ENCODE measurements at regions not wholly inside any gene's neighbourhood (a gene's known extent, or its start where the extent isn't known, plus 50 kb on each side); places are given as distances from the start of the nearest gene placed in this dataset.

DNA sequence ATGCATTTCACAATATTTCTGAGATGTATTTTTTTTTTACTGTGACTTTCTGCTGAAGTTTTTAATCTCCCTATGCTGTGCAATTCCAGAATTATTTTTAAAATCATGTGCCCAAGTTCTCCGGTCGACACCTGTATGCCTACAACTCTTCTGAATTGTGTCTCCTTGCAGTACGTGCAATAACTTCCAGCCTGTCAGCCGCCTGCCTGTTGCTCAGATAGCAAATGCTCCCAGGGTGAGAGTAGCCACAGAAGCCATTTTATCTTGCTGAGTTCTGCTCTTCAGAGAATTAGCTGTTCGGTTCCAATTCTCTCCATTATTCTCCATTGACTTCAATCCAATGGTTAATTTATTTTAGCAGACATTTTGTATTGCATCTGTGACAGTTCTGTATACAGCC is 188.3 kb downstream of the CDC14C start:
- Histone ChIP-seq H3K4me3 (ENCODE audit: insufficient read depth, low read depth, low read length) (no peak overlapping the region), H3K79me1 (ENCODE audit: low read depth in 1 of 2, low read length in 2 of 2) (no peaks in the 10 kb centered on the region), H3K36me3 (ENCODE audit: control insufficient read depth, insufficient read depth, low read length) (no peaks in the 10 kb centered on the region), H3K23ac (ENCODE audit: low read depth, low read length) (no peak overlapping the region), H2BK120ac (ENCODE audit: low read depth, low read length) (no peak overlapping the region), H3K27me3 (ENCODE audit: control insufficient read depth, insufficient read depth, low read length) (no peaks in the 10 kb centered on the region), H3K4me2 (ENCODE audit: low read depth, low read length) (no peak overlapping the region), H3K56ac (ENCODE audit: extremely low read depth, insufficient read depth, low read length) (no peak overlapping the region), H4K91ac (ENCODE audit: insufficient read depth, low read depth, low read length) (no peak overlapping the region), H2AK5ac (ENCODE audit: low read depth, low read length) (no peak overlapping the region), H3K4me1 (ENCODE audit: control insufficient read depth, insufficient read depth, low read length) (no peaks in the 10 kb centered on the region), H4K5ac (ENCODE audit: low read depth, low read length) (no peak overlapping the region), H3K4ac (ENCODE audit: low read depth, low read length) (no peak overlapping the region), H2BK20ac (ENCODE audit: low read depth, low read length) (no peak overlapping the region), H4K20me1 (ENCODE audit: insufficient read depth, low read length) (no peaks in the 10 kb centered on the region), H4K8ac (ENCODE audit: low read depth in 2 of 2, low read length in 2 of 2) (no peak overlapping the region), H3K9me1 (ENCODE audit: insufficient read depth, low read length) (no peaks in the 10 kb centered on the region), H3K9ac (ENCODE audit: low read depth, low read length) (no peak overlapping the region), H3K27ac (ENCODE audit: insufficient read depth, low read length) (no peak overlapping the region), H2AFZ (replicated peaks; ENCODE audit: low read length, poor library complexity) (no peak overlapping the region), H3K9me3 (ENCODE audit: control insufficient read depth, insufficient read depth, low read length) (0 out of 2 replicates have a peak, but pooled peaks cover 3% of the 10 kb centered on the region), H3K18ac (ENCODE audit: low read depth, low read length) (no peak overlapping the region), H2AK9ac (replicated peaks; ENCODE audit: low read depth, low read length, poor library complexity) (no peak overlapping the region), H3K14ac (replicated peaks; ENCODE audit: low read depth, low read length) (no peak overlapping the region), H2BK15ac (ENCODE audit: low read depth, low read length) (no peak overlapping the region), H2BK5ac (ENCODE audit: low read depth, low read length, poor library complexity, severe bottlenecking) (no peak overlapping the region)
- ATAC-seq (ENCODE audit: low read depth) (no peak), DNase-seq (no peak)
- in situ Hi-C loops (cut with MboI; ENCODE audit: low sequenced_read_pairs): no loop called here
- TF ChIP-seq RCOR1 (IDR thresholded peaks at IDR 0.05; ENCODE audit: insufficient replicate concordance, low read length): no peak
- TF ChIP-seq CEBPB (IDR thresholded peaks at IDR 0.05; ENCODE audit: low read depth, low read length): no peak
- TF ChIP-seq NFE2L2 (IDR thresholded peaks at IDR 0.05; ENCODE audit: low read depth, low read length): no peak
- no peak for TF ChIP-seq RAD21 (IDR thresholded peaks at IDR 0.05; ENCODE audit: low read length)
- no peak for TF ChIP-seq FOS (IDR thresholded peaks at IDR 0.05; ENCODE audit: low read depth, low read length)
- no peak for TF ChIP-seq CTCF (conservative IDR thresholded peaks at IDR 0.05; ENCODE audit: low read depth, low read length)
- no peak for TF ChIP-seq MAFK (IDR thresholded peaks at IDR 0.05; ENCODE audit: low read depth, low read length)
- no peak for TF ChIP-seq CHD1 (IDR thresholded peaks at IDR 0.05; ENCODE audit: low read depth, low read length)
- TF ChIP-seq, protein P1, sequence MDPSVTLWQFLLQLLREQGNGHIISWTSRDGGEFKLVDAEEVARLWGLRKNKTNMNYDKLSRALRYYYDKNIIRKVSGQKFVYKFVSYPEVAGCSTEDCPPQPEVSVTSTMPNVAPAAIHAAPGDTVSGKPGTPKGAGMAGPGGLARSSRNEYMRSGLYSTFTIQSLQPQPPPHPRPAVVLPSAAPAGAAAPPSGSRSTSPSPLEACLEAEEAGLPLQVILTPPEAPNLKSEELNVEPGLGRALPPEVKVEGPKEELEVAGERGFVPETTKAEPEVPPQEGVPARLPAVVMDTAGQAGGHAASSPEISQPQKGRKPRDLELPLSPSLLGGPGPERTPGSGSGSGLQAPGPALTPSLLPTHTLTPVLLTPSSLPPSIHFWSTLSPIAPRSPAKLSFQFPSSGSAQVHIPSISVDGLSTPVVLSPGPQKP (IDR thresholded peaks at IDR 0.05; ENCODE audit: borderline replicate concordance, low read depth, low read length): no peak
- no peak for TF ChIP-seq BHLHE40 (IDR thresholded peaks at IDR 0.05; ENCODE audit: low read depth, low read length)
- no peak for TF ChIP-seq RFX5 (IDR thresholded peaks at IDR 0.05; ENCODE audit: low read depth, low read length)
- TF ChIP-seq, protein P2, sequence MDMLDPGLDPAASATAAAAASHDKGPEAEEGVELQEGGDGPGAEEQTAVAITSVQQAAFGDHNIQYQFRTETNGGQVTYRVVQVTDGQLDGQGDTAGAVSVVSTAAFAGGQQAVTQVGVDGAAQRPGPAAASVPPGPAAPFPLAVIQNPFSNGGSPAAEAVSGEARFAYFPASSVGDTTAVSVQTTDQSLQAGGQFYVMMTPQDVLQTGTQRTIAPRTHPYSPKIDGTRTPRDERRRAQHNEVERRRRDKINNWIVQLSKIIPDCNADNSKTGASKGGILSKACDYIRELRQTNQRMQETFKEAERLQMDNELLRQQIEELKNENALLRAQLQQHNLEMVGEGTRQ (IDR thresholded peaks at IDR 0.05; ENCODE audit: low read depth, low read length): no peak
- TF ChIP-seq POLR2A (IDR thresholded peaks at IDR 0.05; ENCODE audit: low read depth, low read length): no peak
- TF ChIP-seq MAZ (IDR thresholded peaks at IDR 0.05; ENCODE audit: borderline replicate concordance, low read depth, low read length): no peak
- TF ChIP-seq SMC3 (IDR thresholded peaks at IDR 0.05; ENCODE audit: low read depth, low read length): no peak
- TF ChIP-seq MXI1 (IDR thresholded peaks at IDR 0.05; ENCODE audit: borderline replicate concordance, low read depth, low read length): no peak
- ChIA-PET POLR2A (ENCODE audit: unreplicated experiment) (no interaction called here), CTCF (no interaction called here)
- no TSS peak for BruUV-seq (replicated peaks)
- WGBS, 2 experiments (ENCODE audit: extremely low coverage in 2 of 2, insufficient read length in 1 of 2): no CpG with 5 or more reads among the region's 5 CpGs
- intact Hi-C loops (cut with micrococcal nuclease): no loop called here
- dilution Hi-C loops (cut with HindIII; ENCODE audit: low sequenced_read_pairs, unreplicated experiment): no loop called here

All from IMR-90 (cell line).